HUDEP-2 (cell line): ENCODE measurements at regions not wholly inside any gene's neighbourhood (a gene's known extent, or its start where the extent isn't known, plus 50 kb on each side); places are given as distances from the start of the nearest gene placed in this dataset.
"Not testable (repeated sequence)": the region's sequence is repeated elsewhere in the genome, so short reads cannot be mapped to it uniquely, and the experiment has no call there.

ENCODE experiments used
- DNase-seq, 76 experiments: peaks; one replicate each; lab custom pipeline; 2025; ENCODE audit not compliant: unreplicated experiment in 76 of 76; lab: John Stamatoyannopoulos, UW

DNA sequence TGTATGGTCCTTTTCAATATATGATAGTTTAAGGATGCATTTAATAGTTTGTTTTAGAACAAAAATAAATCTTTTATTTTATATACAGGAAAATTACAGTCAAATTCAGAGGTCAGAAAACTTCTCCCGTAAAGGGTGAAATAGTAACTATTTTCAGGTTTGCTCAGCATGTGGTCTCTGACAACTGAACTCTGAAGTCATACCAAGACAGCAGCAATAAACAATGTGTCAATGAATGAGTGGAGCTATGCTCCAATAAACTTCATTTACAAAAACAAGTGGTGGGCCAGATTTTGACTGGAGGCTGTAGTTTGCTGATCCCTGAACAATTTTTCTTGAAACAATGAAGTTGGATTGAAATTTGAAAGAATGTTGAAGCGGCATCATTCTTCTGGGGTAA lies 123.6 kb downstream of the ZNF248 start:
- no peak for DNase-seq

DNA sequence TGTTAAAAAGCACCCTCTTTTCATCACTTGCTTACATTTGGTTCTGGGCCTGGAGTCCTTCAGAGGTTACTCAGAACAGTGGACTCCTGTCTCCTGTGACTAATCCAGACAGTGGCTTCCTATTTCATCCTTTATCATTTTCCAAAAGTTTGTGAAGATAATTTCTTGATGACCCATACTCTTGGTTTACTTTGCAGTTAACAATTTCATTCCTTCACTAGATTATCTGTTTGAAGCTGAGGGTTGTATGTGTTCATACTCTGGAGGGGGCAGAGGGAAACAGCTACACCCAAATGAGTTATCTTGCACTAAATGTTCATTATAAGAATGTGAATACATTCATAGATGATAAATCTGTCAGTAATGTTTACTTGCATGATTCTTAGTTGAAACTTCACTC lies 124.7 kb downstream of the ZNF248 start:
- DNase-seq, result no peak

DNA sequence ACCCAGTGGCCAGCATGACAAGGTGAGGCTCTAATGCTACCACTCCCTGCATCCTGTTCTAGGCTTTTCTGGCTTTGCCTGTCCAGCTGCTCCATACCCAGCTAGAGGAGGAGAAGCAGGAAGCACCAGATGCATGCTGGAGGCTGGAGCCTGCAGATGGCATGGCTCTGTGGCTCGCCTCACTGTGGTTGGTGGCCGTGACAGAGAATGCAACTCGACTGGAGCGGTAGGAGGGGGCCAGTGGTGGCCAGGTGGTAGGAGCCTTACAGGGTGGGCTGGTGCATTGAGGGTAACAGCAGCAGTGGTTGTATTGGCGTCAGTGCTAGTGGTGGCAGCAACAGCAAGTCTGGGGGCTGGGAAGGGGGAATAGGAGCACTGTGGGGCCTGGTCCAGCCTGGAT lies 128.6 kb downstream of the ZNF248 start:
- DNase-seq, result no peak

DNA sequence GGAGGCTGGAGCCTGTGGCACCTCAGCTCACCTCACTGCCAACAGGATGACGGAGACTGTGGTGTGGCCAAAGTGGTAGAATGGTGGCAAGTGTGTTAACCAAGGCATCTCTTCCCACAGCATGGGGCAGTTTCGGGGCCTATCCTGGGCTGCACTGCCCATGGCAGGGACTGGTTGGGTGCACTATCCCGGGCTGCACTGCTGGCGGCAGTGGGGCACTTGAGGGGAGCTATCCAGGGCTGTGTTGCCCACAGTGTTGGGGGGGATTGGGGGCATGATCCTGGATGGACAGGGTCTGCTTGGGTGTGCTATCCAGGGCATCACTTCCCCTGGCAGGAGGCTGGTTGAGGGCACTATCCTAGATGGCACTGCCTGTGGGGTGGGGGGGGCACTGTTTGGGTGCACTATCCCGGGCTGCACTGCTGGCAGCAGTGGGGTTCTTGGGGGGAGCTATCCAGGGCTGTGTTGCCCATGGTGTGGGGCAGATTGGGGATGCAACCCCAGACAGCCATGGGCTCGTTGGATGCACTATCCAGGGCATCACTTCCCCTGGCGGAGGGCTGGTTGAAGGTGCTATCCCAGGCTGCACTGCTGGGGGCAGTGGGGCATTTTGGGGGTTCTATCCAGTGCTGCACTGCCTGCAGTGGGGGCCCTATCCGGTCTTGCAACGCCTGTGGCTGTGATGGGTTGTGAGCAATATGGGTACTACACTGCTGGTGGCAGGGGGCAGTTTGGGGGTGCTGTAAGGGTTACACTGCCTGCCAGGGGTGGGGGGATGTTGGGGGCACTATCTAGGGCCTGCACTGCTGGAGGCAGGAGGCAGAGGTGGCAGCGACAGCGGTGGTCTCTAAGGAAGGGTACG lies 129.7 kb downstream of the ZNF248 start:
- no peak for DNase-seq

DNA sequence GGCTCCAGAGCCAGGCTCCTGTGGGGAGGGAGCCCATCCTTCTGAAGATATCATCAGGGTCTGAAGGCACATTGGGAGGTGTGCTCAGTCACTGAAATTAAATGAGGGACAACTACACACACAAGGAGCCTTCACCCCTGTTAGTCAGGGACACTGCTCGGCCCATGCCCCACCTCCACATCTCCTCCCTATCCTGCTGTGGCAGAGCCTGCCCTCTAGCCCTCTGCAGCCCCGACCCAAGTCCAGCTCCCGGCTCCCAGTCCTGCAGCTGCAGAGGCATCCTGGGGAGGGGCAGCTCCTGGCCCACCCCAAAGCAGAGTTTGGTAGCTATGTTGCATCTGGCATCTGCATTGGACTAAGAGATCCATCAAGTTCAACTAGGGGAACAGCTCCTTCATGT lies 136.3 kb downstream of the ZNF248 start:
- no peak for DNase-seq

DNA sequence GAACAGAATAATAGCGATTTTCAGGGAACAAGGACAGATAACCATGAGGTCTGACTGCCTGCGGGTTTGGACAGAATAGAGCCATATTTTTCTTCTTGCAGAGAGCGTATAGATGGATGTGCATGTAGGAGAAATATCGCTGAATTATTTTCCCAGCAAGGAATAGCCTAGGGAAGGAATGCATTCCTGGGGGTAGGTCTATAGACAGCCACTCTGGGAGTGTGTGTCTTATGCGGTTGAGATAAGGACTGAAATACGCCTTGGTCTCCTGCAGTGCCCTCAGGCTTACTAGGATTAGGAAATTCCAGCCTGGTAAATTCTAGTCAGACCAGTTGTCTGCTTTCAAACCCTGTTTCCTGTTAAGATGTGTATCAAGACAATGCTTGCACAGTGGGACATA lies 139.3 kb downstream of the ZNF248 start:
- not testable (repeated sequence) for DNase-seq

DNA sequence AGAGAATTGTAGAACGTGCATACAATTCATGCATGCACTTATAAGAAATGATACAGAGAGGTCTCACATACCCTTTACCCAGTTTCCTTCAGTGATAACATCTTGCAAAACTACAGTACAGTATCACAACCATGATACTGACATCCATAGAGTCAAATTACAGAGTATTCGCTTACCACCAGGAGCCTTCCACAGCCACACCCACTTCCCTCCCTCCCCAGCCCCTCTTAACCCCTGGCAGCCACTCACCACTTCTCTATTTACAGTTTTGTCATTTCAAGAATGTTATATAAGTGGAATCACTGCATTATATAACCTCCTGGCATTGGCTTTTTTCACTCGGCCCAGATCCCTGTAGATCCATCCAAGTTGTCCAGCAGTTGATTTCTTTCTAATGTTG lies 143.8 kb downstream of the ZNF248 start:
- DNase-seq, result no peak

DNA sequence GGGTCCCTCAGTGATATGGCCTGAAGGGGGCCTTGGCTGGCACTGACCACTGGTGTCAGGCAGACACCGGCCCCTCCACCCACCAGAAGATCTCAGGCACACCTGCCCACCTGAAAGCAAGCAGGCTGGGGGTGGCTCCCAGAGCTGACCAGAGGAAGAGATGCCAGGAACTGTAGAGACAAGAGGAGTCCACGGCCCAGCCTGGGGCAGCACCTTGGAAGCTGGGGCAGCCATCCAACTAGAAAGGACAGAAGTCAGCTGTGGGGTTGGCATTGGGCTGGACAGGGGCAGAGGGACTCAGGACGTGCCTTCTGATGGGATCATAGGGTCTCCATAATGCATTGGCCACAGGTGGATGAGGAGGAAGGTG lies 144.3 kb downstream of the ZNF248 start:
- no peak for DNase-seq

DNA sequence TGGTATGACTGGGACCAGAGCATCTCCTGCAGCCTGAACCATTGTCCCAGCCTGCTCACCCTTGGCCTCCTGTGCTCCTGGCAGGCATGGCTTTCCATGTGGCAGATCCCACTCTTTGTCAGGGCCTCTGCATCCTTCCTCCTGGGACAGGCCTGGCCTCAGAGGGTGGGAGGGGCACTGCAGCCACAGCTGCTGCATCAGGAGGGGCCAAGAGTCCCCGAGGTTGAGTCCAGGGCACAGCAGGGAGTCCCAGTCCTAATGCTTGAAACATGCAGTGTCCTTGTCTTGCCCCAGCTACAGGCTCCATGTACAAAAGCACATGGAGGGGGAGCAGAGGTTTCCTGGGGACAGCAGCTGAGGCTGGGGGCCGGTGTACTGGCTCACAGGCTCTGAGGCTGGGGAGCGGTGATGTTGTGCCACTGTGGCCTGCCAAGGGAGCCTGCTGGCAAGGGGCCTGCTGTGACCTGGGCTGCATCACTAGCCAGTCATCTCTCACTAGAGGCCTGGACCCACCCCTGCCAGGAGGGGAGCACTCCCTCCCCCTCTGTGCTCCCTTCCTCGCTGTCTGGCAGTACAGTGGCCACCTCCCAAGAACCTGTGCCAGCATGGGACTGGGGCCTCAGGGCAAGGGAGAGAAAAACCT lies 144.8 kb downstream of the ZNF248 start:
- no peak for DNase-seq

DNA sequence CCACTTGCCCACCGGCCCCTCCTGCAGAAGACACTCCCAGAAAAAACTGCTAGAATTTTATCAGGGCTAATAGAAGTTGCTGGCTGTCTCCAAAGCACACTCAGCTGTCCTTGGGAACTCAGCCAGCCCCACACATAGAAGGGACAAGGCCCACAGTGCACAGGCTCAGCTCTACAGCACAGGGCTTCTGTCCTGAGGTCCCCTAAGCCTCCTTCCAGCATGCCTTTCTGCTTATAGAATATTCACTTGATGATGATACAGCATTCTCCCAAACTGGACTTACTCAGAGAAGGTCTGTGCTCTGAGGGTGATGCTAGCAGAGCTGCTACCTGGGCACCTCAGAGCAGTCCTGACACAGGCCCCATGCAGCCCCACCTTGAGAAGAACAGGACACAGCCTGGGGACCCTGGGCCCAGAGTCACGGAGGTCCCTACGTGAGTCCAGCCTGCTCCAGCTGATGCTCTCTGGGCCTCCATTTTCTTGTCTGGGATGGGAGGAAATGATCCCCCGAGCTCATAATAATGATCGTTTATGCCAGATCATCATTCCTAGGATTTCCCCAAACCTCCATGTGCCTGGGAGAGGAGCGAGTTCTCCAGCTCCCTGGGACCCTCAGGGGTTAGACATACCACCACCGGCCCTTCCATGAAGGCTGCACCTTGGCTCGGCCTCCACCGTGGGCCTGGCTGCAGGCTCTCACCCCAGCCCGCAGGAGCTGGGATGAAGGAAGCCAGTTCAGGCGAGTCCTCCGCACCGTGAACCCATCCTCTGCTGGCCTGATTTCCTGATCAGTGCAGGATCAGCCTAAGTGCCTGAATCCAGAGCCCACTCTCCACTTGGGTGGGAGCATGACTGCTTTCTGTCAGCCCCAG lies 145.6 kb downstream of the ZNF248 start:
- DNase-seq, result peak in 8 of 76 experiments; percentile 4 to 50 (median 26)

DNA sequence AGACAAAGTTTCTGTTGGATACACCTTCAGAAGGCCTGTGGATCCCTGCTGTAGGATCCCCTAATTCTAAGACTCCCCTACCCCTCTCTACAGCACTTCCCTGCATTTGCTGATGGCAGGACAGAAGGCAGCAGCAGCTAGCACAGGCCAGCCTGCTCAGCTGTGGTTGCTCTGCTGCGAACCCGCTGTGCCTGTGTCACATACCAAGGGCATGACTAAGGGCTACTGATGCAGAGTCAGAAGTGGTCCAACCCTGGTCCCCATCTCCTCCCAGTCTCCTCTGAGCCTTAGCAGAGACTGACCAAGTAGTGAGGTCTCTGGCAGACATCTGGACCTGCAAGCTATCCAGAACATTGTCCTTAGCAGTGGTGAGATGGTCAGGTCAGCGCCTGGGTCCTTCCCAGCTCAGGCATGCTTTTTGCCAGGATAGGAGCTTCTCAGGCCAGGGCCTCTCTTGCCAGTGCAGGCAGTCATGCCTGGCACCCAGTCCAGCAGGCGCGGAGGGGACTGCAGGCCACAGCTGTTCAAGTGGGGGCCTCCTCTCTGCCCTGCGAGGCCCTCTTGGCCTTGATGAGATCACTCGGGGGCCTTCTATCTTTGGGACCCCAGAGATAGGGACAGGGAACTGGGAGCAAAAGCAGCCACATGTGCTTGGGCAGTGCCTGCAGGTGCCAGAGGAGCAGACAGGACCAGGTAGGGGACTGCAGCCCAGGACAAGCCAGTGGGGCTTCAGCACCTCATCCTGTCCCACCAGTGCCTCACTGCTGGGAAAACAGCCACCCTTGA lies 146.4 kb downstream of the ZNF248 start:
- DNase-seq, result no peak

DNA sequence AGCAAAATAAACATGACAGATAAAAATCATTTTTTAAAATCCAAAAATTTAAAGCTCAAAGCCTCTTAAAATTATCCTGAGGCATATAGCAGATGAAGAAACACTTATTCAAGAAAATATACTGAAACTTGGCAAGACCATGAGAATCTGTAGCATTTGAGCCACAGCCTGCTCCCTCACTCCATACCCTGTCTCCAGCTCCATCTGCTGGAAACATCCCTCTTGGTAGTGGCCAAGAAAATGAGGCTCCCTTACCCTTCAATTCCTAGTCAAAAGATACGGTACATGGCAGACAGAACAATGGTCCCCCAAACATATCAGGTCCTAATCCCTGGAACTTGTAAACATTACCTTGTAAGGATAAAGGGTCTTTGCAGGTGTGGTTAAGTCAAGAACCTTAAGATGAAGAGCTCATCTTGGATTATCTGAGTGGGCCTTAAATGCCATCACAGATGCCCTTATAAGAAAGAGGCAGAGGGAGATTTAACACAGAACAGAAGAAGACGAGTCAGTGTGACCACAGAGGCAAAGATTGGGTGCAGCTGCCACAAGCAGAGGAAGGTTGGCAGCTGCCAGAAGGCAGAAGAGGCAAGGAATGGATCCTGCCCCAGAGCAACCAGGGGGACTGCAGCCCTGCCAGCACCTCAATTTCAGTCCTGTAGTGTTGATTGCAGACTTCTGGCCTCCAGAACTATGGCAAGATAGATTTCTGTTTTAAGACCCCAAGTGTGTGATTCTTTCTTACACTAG lies 149.4 kb downstream of the ZNF248 start:
- DNase-seq, result no peak

DNA sequence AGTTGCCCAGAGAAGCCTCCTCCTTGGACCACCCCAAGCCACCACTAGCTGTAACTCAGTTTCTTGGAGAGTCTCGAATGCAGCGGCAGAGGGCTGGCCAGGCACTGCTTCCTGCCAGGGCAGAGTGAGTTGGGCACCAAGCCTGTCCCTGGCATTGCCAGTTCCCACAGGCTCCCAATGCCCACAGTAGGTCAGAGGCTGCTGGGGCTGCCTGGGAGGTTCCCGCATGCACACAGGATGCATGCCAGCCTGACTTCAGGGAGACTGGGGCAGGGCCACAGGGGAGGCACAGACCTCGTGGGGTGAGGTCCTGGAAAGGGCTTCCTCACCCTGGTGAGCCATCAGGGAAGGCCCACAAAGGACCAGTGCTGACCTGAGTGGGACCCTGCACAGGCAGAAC lies 152.8 kb downstream of the ZNF248 start:
- no peak for DNase-seq

DNA sequence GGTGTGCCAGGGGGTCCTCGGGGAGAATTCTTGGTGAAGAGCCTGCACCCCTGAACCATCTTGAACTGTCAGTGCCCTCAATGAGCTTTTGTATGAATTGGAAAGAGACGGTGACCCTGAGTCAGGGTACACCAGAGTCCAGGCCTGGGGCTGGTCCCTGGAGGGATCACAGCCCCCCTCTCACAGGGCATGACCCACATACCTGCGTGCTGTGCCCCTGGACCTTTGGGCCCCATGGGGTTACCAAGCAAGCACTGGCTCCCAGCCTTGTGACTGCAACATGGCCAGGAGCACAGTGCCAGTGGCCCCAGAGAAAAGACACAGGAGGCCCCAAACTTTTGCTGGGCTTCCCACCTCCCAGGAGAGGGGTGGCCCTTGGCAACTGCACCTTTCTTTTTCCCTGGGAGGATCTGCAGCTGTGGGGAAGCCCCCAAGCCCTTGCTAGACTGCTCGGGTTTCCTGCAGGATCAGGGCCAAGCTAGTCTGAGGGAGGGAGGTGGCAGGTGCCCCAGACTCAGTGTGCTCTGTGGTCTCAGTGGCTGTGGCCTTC lies 153.5 kb downstream of the ZNF248 start:
- no peak for DNase-seq

DNA sequence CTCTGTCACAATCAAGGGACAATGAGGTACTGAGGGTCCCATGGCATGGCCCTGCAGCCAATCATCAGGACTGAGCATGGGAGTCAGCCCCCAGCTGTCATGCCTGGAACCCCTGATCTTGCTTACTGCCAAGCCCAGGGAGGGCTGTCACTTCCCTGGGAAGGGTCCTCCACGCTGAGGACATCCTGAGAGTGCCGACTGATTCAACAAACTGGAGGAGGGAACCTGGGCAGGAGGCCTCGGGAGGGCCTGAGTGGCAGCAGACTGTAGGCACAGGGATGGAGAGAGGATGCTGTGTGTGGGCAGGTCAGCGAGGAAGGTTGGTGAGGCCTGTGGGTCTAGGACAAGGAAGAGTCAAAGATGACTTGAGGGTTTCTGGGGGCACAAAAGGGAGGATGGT lies 154.3 kb downstream of the ZNF248 start:
- no peak for DNase-seq

DNA sequence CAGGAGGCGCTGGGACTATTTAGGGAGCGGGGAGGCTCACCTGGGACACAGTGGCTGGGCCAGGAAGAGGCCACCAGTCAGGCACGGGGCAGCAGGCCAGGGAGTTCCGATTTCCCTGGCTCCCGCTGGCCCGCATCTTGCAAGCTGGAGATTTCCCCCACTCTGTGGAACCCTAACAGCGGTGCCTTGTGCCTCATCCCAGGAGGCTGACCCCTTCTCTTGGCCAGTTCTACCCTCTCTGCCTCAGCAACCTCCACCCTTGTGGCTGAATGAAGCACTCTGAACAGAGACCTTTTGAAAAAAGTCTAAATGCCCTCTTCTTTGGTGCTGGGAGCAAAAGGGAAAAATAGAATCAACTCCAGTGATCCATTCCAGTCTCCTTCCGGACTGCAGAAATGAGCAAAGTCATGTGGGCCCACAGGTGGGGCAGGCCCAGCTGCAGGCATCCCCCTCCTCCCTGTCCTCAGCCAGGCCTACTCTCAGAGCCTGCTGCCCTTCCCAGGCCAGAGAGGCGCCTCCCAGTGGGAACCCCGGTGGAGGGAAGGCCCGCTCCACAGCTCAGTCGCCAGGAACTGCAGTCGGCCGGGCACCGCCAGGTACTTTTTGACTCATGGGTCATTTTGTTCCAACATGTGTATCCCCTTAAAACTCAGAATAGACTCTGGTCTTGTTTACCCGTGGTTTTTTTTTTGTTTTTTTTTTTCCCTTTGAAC lies 155.5 kb downstream of the ZNF248 start:
- DNase-seq, result no peak

DNA sequence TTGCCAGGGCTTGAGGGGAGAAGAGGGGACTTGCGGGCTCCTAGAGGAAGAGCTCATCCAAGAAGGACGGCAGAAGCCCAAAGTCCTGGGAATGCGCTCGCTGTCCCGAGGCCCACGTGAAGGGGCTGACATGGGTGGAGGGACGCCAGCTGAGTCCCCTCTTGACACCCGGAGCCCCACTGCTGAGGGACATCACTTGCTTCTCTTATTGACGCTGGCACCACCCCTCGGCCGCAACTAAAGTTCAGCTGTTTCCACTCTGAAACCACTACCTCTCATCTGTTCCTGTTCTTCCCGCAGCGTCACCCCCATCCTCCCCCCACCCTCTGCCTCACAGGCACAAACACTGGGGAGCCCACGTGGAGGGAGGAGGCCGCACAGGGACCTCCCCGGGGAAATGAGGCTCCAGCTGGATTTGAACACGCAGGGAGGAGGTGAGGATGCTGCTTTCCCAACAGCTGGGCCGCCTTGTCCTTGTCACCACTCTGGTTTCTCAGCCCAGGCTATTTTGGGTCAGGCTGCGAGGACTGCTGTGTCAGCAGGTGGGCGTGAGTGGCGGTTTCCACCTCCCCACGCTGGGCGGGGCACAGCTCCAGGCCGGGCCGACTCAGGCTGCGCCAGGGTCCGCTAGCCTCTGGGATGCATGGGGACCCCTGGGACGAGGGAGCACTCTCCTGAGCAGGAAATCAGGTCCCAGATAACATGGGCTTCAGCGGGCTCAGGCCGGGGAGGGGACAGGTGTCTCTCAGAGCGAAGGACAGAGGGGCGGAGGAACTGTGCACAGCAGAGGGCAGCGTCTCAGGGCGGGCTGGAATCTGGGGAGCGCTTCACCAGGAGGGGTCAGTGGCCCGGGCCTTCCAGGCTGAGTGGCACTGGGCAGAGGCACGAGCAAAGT lies 156.3 kb downstream of the ZNF248 start:
- DNase-seq, result no peak

DNA sequence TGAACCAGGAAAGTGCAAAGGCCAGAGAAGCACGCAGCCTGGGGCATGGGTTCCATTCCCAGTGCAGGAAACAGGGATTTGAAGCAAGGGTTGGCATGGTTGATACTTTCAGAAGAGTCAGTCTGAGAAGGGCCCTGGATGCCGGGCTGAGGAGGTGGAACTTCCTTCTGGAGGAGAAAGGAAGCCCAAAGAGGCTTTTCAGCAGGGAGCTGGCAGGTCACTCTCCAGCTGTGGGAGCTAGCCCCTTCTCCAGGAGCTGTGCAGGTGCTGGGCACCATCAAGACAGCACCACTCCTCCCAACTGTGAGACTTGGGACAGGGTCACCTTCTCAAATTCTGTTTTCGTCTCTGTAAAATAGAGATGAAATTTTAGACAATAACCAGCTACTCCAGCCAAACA lies 169.8 kb downstream of the ZNF248 start:
- DNase-seq, result no peak
